Body of pancreas (tissue), 4 donors: ENCODE measurements at regions not wholly inside any gene's neighbourhood (a gene's known extent, or its start where the extent isn't known, plus 50 kb on each side); places are given as distances from the start of the nearest gene placed in this dataset.

Source experiments
- CTCF ChIP-seq, 7 experiments: fragments of 450-650 bp in 4 of 7; fragments of 200-600 bp in 3 of 7; sonication (generic) in 3 of 7; IDR thresholded peaks; one replicate each; pipeline ENCODE4 v1.5.1; 2016 to 2019; ENCODE audit warnings: antibody characterized with exemption in 7 of 7
- POLR2A ChIP-seq, 3 donors: fragments of 450-650 bp; IDR thresholded peaks; one replicate each; pipeline ENCODE4 v1.6.1; 2016; ENCODE audit warnings: antibody characterized with exemption in 3 of 3, mild to moderate bottlenecking in 2 of 3

GRCh38 chr12:11517080-11517479 is 121.7 kb upstream of the PRB2 start:
- no peak for TF ChIP-seq CTCF (IDR thresholded peaks at IDR 0.05)
- no peak for TF ChIP-seq POLR2A (IDR thresholded peaks at IDR 0.05)
